GM12874 (cell line): ENCODE measurements at regions not wholly inside any gene's neighbourhood (a gene's known extent, or its start where the extent isn't known, plus 50 kb on each side); places are given as distances from the start of the nearest gene placed in this dataset.

ENCODE experiments used
- CTCF ChIP-seq: IDR thresholded peaks from 2 replicates; pipeline ENCODE4 v1.5.1; 2011; ENCODE audit warnings: low read depth, mild to moderate bottlenecking, control low read depth, low read length, moderate library complexity; ENCODE audit not compliant: insufficient read depth

GRCh38 chr4:163709601-163710000, 215.1 kb downstream of the TMA16 start:
- TF ChIP-seq CTCF, result no peak

DNA sequence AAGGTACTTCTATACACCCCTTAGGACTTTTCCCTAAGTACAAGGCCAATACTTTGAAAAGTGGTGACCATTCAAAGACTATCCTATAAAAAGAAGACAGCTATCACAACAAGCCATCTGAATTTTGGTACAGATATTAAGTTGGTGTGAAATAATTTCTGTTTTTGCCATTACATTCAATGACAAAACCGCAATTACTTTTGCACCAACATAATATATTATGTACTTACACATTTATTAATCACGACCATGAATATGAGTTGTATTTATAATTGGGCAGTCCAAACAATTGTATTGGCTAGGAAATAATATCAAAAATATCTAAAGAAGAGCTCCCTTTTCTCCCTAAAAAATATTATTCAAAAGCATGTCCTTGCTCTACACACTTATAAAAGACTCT, 215.7 kb downstream of the TMA16 start:
- no peak for TF ChIP-seq CTCF

DNA sequence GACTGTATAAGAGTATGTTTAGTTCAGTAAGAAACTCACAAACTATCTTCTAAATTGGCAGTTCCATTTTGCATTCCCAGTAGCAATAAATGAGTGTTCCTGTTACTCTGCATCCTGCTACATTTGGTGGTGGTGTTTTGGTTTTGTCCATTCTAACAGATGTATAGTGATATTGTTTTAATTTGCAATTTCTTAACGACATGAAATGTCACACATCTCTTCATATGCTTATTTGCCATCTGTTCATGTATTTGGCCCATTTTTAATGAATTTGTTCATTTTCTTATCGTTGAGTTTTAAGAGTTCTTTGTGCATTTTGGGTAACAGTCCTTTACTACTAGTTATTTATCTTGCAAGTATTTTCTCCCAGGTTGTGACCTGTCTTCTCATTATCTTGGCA, 232.2 kb downstream of the TMA16 start:
- TF ChIP-seq CTCF, result no peak

DNA sequence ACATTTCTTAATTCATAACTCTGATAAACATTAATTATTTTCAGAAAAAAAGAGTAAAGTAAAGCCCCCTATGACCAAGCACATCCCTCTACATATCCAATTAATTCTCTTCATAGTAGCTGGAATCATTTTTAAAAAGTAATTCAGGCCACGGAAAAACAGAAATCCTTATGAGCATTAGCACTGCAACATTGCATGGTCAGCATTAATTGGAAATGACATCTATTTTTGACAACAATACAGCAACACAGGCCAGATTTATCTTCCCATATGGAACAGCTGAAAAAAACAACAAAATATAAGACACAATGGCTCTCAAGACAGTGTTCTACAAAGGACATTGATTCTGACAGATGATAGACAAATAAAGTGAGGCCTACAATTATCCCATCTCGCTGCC, 236.6 kb downstream of the TMA16 start:
- TF ChIP-seq CTCF, result no peak

GRCh38 chr4:163732473-163732872, 238.0 kb downstream of the TMA16 start:
- no peak for TF ChIP-seq CTCF

DNA sequence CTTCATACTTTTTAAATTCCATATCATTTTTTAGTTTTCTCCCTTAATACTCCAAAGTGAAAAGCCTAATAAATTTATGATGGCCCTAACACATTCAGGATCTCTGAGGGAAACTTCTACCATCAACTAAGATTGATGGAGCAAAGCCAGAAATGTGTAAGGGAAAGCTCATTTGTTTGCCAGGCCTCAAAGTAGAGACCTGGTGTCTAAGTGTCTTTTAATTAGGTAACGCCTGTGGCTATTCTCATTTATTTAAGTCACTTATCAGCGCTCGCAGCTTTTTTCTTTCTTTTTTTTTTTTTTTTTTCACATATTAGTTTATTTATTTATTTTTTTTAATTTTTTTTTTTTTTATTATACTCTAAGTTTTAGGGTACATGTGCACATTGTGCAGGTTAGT, 242.4 kb downstream of the TMA16 start:
- TF ChIP-seq CTCF, result no peak

DNA sequence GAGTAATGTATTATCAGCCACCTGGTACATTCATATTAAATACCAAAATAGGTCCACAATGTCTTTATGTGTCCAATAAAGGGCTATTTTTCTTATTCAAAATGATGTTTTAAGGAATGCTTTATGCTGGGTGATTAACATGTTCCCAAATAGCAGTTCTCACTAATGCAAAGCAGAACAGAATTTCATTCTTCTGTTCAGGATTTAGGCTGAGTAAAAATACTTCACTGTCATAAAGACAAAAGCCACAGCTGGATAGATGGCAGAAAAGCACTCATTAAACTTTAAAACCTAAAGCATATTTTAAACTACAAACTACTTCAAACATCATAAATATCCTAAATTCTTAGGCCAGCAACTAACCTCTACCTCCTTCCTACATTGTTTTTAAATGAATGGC, 244.0 kb downstream of the TMA16 start:
- TF ChIP-seq CTCF, result no peak

DNA sequence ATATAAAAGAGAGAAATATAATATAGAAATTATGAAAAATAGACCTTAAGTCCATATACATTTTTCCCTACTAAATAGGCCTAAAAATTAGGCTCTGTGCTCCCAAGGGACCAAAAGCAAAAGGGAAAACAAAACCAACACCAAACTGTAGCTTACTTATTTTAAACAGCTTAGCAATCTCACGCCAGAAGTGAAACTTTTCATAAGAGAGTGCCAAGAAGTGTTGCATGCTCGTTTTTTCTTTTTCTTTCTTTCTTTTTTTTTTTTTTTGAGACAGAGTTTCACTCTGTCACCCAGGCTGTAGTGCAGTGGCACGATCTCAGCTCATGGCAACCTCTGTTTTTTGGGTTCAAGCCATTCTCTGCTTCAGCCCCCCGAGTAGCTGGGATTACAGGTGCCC, 250.4 kb downstream of the TMA16 start:
- TF ChIP-seq CTCF, result no peak
